Panc1 (cell line): ENCODE measurements at regions not wholly inside any gene's neighbourhood (a gene's known extent, or its start where the extent isn't known, plus 50 kb on each side); places are given as distances from the start of the nearest gene placed in this dataset.

Experiments used
- ATAC-seq: fragments of 200-7000 bp; cut with Tn5 transposase; 2 replicates; pipeline ENCODE4 v1.9.1; 2020; ENCODE audit warnings: mild to moderate bottlenecking, moderate library complexity
- BruUV-seq: library from RNA; stranded (reverse); fragments of 400-500 nt; replicated peaks from 2 replicates; lab custom pipeline; 2021; lab: Mats Ljungman, UMichigan
- CTCF ChIA-PET: fragments of 300-600 bp; sonication (Branson Sonifier 250); formaldehyde crosslinking; loops from one replicate; lab custom pipeline; 2022; ENCODE audit warnings: antibody characterized with exemption; lab: Charles Lee
- POLR2A ChIA-PET: fragments of 300-600 bp; sonication (Branson Sonifier 250); formaldehyde crosslinking; loops from one replicate; lab custom pipeline; 2022; ENCODE audit warnings: antibody characterized with exemption; lab: Charles Lee
- DNase-seq: peaks from one replicate; pipeline ENCODE4 v3.0.0-alpha.2; 2010; ENCODE audit warnings: low read depth, low spot score
- H3K27ac ChIP-seq: 2 replicates; pipeline ENCODE4 v1.5.1; 2011; ENCODE audit warnings: mild to moderate bottlenecking, low read length, inconsistent platforms
- H3K27me3 ChIP-seq: fragments of 200-500 bp; sonication (Bioruptor generic); 2 replicates; pipeline ENCODE4 v1.6.0; 2014; ENCODE audit warnings: low read length, inconsistent platforms; ENCODE audit not compliant: control insufficient read depth, insufficient read depth
- H3K36me3 ChIP-seq: fragments of 200-500 bp; sonication (Bioruptor generic); 2 replicates; pipeline ENCODE4 v1.5.1; 2014; ENCODE audit warnings: inconsistent platforms, mild to moderate bottlenecking, low read length, moderate library complexity; ENCODE audit not compliant: control insufficient read depth, insufficient read depth
- H3K4me1 ChIP-seq: 2 replicates; pipeline ENCODE4 v1.5.1; 2011; ENCODE audit warnings: inconsistent platforms, mild to moderate bottlenecking, low read length, moderate library complexity; ENCODE audit not compliant: control insufficient read depth, insufficient read depth
- H3K4me3 ChIP-seq, 2 experiments: 2 replicates each; pipeline ENCODE4 v1.5.1; 2011 to 2012; ENCODE audit warnings: low read depth in 2 of 2, low read length in 2 of 2, mild to moderate bottlenecking in 2 of 2, inconsistent platforms in 1 of 2, moderate library complexity in 1 of 2
- H3K9me3 ChIP-seq: fragments of 200-500 bp; sonication (Bioruptor generic); 2 replicates; pipeline ENCODE4 v1.5.1; 2014; ENCODE audit warnings: low read depth, mild to moderate bottlenecking, inconsistent platforms, low read length, moderate library complexity; ENCODE audit not compliant: control insufficient read depth, insufficient read depth
- POLR2AphosphoS5 ChIP-seq: IDR thresholded peaks from 2 replicates; pipeline ENCODE4 v1.6.1; 2012; ENCODE audit warnings: mild to moderate bottlenecking, low read depth, low read length, moderate library complexity
- SIN3A ChIP-seq: IDR thresholded peaks from 2 replicates; pipeline ENCODE4 v1.6.1; 2012; ENCODE audit warnings: low read depth, mild to moderate bottlenecking, low read length, moderate library complexity, borderline replicate concordance; ENCODE audit not compliant: insufficient read depth
- TCF7L2 ChIP-seq: IDR thresholded peaks from 2 replicates; pipeline ENCODE4 v1.6.1; 2011; ENCODE audit warnings: mild to moderate bottlenecking, low read depth, low read length, inconsistent platforms
- in situ Hi-C: cut with HindIII; loops from 2 replicates; pipeline ENCODE4 v1.10.0; 2016; ENCODE audit warnings: low sequenced_read_pairs, low pct_unique_long_range_greater_than_20kb
- intact Hi-C: fragments of 100-400 bp; cut with micrococcal nuclease; formaldehyde crosslinking; loops from one replicate; pipeline ENCODE4 v1.10.0; 2022; ENCODE audit not compliant: unreplicated experiment
- TF ChIP-seq, protein P1 (sequence below), 2 experiments: IDR thresholded peaks; 2 replicates each; pipeline ENCODE4 v1.6.1; 2011 to 2012; ENCODE audit warnings: low read depth in 2 of 2, control low read depth in 1 of 2, low read length in 1 of 2, mild to moderate bottlenecking in 1 of 2, moderate library complexity in 1 of 2; ENCODE audit not compliant: insufficient read depth in 1 of 2
- TF ChIP-seq, protein P2 (sequence below): fragments of 450-650 bp; IDR thresholded peaks from 2 replicates; pipeline ENCODE4 v1.5.1; 2017; ENCODE audit warnings: mild to moderate bottlenecking

DNA sequence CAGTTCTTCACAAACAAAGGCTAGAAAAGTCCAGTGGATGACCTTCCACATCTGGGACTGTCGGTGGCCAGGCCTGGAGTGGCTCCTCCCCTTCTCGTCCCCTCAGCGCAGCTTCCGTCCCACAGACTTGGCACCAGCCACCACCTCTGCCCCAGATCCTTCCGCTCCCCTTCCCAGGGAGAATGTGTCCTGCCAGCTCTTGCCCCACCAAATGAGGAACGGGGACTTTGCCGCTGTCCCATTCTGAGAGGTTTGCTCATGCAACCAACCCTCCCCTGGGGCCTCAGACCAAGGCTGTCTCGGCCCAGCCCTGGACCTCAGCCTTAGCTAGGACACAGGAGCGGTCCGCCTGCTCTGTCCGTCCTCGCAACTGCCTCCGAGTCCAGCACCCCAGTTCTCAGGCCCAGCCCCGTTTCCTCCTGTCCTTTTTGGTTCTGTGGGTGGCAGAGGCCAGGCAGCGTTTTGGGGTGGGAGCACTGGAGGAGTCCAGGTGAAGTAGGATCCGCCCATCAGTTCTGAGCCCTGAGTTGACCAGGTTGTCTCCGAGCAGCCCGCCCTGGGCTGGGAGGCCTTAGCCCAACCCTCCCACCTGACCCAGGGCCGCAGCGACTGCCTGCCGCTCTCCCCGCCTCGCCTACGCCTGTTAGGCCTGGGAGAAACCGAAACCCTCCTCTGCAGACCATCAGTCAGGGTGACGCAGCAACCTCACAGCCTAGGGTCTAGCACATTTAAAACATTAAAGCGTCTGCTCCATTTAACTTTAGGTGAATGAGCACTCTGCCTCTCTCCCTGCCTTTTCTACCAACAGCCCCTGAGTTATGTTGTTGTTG is 284.3 kb downstream of the FOXO1 start:
- Histone ChIP-seq H3K4me1 (no peaks in the 10 kb centered on the region; the same call in 1 of the 2 replicates), H3K27me3 (no peaks in the 10 kb centered on the region), H3K36me3 (no peaks in the 10 kb centered on the region), H3K27ac (no peak overlapping the region), H3K4me3 (no peak overlapping the region), H3K9me3 (no peaks in the 10 kb centered on the region)
- DNase-seq: no peak
- ChIA-PET POLR2A (no interaction called here), CTCF (no interaction called here)
- ATAC-seq: no peak
- in situ Hi-C loops (no loop called here), intact Hi-C loops (no loop called here)
- TF ChIP-seq SIN3A: no peak
- TF ChIP-seq, protein P1, sequence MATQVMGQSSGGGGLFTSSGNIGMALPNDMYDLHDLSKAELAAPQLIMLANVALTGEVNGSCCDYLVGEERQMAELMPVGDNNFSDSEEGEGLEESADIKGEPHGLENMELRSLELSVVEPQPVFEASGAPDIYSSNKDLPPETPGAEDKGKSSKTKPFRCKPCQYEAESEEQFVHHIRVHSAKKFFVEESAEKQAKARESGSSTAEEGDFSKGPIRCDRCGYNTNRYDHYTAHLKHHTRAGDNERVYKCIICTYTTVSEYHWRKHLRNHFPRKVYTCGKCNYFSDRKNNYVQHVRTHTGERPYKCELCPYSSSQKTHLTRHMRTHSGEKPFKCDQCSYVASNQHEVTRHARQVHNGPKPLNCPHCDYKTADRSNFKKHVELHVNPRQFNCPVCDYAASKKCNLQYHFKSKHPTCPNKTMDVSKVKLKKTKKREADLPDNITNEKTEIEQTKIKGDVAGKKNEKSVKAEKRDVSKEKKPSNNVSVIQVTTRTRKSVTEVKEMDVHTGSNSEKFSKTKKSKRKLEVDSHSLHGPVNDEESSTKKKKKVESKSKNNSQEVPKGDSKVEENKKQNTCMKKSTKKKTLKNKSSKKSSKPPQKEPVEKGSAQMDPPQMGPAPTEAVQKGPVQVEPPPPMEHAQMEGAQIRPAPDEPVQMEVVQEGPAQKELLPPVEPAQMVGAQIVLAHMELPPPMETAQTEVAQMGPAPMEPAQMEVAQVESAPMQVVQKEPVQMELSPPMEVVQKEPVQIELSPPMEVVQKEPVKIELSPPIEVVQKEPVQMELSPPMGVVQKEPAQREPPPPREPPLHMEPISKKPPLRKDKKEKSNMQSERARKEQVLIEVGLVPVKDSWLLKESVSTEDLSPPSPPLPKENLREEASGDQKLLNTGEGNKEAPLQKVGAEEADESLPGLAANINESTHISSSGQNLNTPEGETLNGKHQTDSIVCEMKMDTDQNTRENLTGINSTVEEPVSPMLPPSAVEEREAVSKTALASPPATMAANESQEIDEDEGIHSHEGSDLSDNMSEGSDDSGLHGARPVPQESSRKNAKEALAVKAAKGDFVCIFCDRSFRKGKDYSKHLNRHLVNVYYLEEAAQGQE (IDR thresholded peaks at IDR 0.05; ENCODE audit: insufficient read depth in 1 of 2, low read depth in 2 of 2, low read length in 1 of 2): no peak
- TF ChIP-seq, protein P2, sequence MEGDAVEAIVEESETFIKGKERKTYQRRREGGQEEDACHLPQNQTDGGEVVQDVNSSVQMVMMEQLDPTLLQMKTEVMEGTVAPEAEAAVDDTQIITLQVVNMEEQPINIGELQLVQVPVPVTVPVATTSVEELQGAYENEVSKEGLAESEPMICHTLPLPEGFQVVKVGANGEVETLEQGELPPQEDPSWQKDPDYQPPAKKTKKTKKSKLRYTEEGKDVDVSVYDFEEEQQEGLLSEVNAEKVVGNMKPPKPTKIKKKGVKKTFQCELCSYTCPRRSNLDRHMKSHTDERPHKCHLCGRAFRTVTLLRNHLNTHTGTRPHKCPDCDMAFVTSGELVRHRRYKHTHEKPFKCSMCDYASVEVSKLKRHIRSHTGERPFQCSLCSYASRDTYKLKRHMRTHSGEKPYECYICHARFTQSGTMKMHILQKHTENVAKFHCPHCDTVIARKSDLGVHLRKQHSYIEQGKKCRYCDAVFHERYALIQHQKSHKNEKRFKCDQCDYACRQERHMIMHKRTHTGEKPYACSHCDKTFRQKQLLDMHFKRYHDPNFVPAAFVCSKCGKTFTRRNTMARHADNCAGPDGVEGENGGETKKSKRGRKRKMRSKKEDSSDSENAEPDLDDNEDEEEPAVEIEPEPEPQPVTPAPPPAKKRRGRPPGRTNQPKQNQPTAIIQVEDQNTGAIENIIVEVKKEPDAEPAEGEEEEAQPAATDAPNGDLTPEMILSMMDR: no peak
- TF ChIP-seq POLR2AphosphoS5: no peak
- no peak for TF ChIP-seq TCF7L2
- BruUV-seq: no TSS peak

- in situ Hi-C loops: no loop called here
- ATAC-seq (no peak), DNase-seq (no peak)
- TF ChIP-seq SIN3A (no peak), POLR2AphosphoS5 (no peak), TCF7L2 (no peak)
- TF ChIP-seq, protein P2: no peak
- TF ChIP-seq, protein P1 (IDR thresholded peaks at IDR 0.05; ENCODE audit: insufficient read depth in 1 of 2, low read depth in 2 of 2, low read length in 1 of 2): no peak
- H3K27ac ChIP-seq: no peak overlapping the region
- intact Hi-C loops: no loop called here
- H3K9me3 ChIP-seq: no peaks in the 10 kb centered on the region
- POLR2A ChIA-PET: no interaction called here
- H3K4me3 ChIP-seq: no peak overlapping the region
- CTCF ChIA-PET: no interaction called here
- no TSS peak for BruUV-seq
- no peaks in the 10 kb centered on the region for H3K27me3 ChIP-seq
- no peaks in the 10 kb centered on the region for H3K4me1 ChIP-seq
- H3K36me3 ChIP-seq: no peaks in the 10 kb centered on the region
Measured at GRCh38 chr13:40383132-40383531, 283.3 kb downstream of the FOXO1 start.
